Heart left ventricle (tissue), 13 donors: ENCODE measurements at regions not wholly inside any gene's neighbourhood (a gene's known extent, or its start where the extent isn't known, plus 50 kb on each side); places are given as distances from the start of the nearest gene placed in this dataset.

ENCODE experiments used
- CTCF ChIP-seq, 12 donors: fragments of 200-600 bp; sonication (generic) in 4 of 12; IDR thresholded peaks; one replicate each; pipeline versions ENCODE4 v1.5.0 to v1.8.0; 2018 to 2022; ENCODE audit warnings: antibody characterized with exemption in 12 of 12, mild to moderate bottlenecking in 5 of 12
- POLR2A ChIP-seq, 2 donors: fragments of 450-650 bp; IDR thresholded peaks; one replicate each; pipeline ENCODE4 v1.6.1; 2017; ENCODE audit warnings: antibody characterized with exemption in 2 of 2, mild to moderate bottlenecking in 2 of 2, moderate library complexity in 2 of 2
- donor health status: ischemic (EF 13 %, LVEDD 7.1; RV severe dilation, severe dysfunction).
- donor health status: DM: no; HTN: yes; CAD: no.
- donor health status: DM: no; HTN: no; CAD: no.
- donor health status: ischemic (EF 25% LVEDD 6.9; RV normal size, moderate dysfunction).
- donor health status: ischemic (EF 25% LVEDD 5.7; RV mildly dilated, moderate dysfunction).
- donor health status: ischemic (EF 35%, LVEDD 5.7; RV mildly dilated, moderate dysfunction).
- donor health status: nonischemic (EF 11% LVEDD 7.7; RV severe dilation, severe dysfunction).
- donor health status: DM: yes; HTN: yes; CAD: no.
- donor health status: PGD.
- donor health status: ischemic (EF 29% LVEDD 5.4; RV normal size, mild dysfunction).
- donor health status: nonischemic (EF 23%, LVEDD 6.1; RV moderate dilation, normal function).

DNA sequence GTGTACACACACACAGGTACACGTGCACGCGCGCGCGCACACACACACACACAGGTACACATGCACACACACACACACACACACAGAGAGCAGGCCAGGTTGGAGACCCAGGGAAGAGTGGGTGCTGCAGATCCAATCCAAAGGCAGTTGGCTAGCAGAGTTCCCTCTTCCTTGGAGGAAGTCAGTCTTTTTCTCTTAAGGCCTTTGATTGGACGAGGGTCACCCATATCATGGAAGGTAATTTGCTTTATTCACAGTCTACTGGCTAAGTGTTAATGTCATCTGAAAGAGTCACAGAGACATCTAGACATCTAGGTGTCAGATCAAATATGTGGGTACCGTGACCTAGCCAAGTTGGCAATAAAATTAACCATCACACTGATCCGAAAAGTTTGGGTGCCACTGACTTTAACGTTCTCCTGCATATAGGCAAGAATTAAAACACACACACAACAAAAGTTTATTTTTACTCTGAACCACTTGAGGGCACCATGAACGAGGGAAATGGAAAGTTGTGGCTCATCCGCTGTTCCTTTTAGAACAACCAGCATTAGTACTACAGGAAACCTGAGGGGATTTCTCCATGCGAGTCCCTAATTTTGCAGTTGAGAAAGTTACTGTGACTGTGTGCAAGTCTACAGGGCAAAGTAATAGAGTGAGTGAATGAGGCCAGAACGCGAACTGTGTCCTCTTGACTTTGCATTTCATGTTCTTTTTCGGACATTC is 66.0 kb upstream of the STOX2 start:
- peak in 9 of 12 donors; percentile 15 to 45 (median 32) for TF ChIP-seq CTCF (IDR thresholded peaks at IDR 0.05)
- no peak for TF ChIP-seq POLR2A (IDR thresholded peaks at IDR 0.05)
